B cell (primary cell): ENCODE measurements at regions not wholly inside any gene's neighbourhood (a gene's known extent, or its start where the extent isn't known, plus 50 kb on each side); places are given as distances from the start of the nearest gene placed in this dataset.

Experiments
- ATAC-seq: fragments of 200-7000 bp; cut with Tn5 transposase; one replicate; pipeline ENCODE4 v1.10.0; 2021; ENCODE audit warnings: low read depth, mild to moderate bottlenecking, moderate number of reproducible peaks, moderate library complexity
- CTCF ChIA-PET: fragments of 350-600 bp; sonication (Branson Sonifier 250); formaldehyde crosslinking; loops from one replicate; lab custom pipeline; 2021; ENCODE audit warnings: antibody characterized with exemption, inconsistent platforms; lab: Charles Lee
- POLR2A ChIA-PET: fragments of 350-600 bp; sonication (Branson Sonifier 250); formaldehyde crosslinking; loops from one replicate; lab custom pipeline; 2021; ENCODE audit warnings: antibody characterized with exemption; lab: Charles Lee
- DNase-seq: peaks from one replicate; pipeline ENCODE4 v3.0.0; 2013
- H2AFZ ChIP-seq: 2 replicates; pipeline ENCODE4 v1.6.1; 2012; ENCODE audit warnings: mild to moderate bottlenecking, low read depth, low read length; ENCODE audit not compliant: insufficient read depth, poor library complexity, severe bottlenecking
- H3K27ac ChIP-seq, 2 donors: 1 replicate in 1 of 2; 2 replicates in 1 of 2; pipeline ENCODE4 v1.5.1; 2012 to 2013; ENCODE audit warnings: low read length in 2 of 2, mild to moderate bottlenecking in 2 of 2, moderate library complexity in 1 of 2
- H3K27me3 ChIP-seq, 4 experiments: fragments of 200-600 bp in 1 of 4; sonication (generic) in 1 of 4; replicated peaks in 1 of 4; 1 replicate in 2 of 4; 2 replicates in 2 of 4; pipeline versions ENCODE4 v1.6.1 to v1.7.0; 2013 to 2016; ENCODE audit warnings: low read length in 3 of 4, mild to moderate bottlenecking in 2 of 4, mixed read lengths in 1 of 4, moderate library complexity in 1 of 4; ENCODE audit not compliant: insufficient read depth in 4 of 4, control insufficient read depth in 3 of 4; ENCODE audit errors: control extremely low read depth in 1 of 4
- H3K36me3 ChIP-seq, 2 experiments: replicated peaks in 1 of 2; 1 replicate in 1 of 2; 2 replicates in 1 of 2; pipeline versions ENCODE4 v1.6.1 to v1.7.1; 2013; ENCODE audit warnings: low read length in 1 of 2; ENCODE audit not compliant: insufficient read depth in 2 of 2, control insufficient read depth in 1 of 2; ENCODE audit errors: control extremely low read depth in 1 of 2, extremely low read depth in 1 of 2
- H3K4me1 ChIP-seq, 2 donors: fragments of 200-600 bp in 1 of 2; sonication (generic) in 1 of 2; 1 replicate in 1 of 2; 2 replicates in 1 of 2; pipeline versions ENCODE4 v1.5.1 to v1.6.1; 2013 to 2017; ENCODE audit warnings: low read length in 2 of 2; ENCODE audit not compliant: control insufficient read depth in 2 of 2, insufficient read depth in 2 of 2
- H3K4me2 ChIP-seq: replicated peaks from 2 replicates; pipeline ENCODE3; 2012; ENCODE audit warnings: mild to moderate bottlenecking, low read depth, low read length; ENCODE audit not compliant: poor library complexity, severe bottlenecking
- H3K4me3 ChIP-seq, 5 experiments: fragments of 200-600 bp in 1 of 5; sonication (generic) in 1 of 5; 1 replicate in 3 of 5; 2 replicates in 2 of 5; pipeline versions ENCODE4 v1.5.1 to v1.7.0; 2011 to 2016; ENCODE audit warnings: low read length in 4 of 5, mild to moderate bottlenecking in 4 of 5, low read depth in 2 of 5, control low read depth in 1 of 5, moderate library complexity in 1 of 5; ENCODE audit not compliant: insufficient read depth in 1 of 5; ENCODE audit errors: control extremely low read depth in 1 of 5, extremely low read depth in 1 of 5
- H3K79me2 ChIP-seq: fragments of 200-600 bp; sonication (generic); one replicate; pipeline ENCODE4 v1.6.0; 2016; ENCODE audit warnings: low read length; ENCODE audit not compliant: control insufficient read depth, insufficient read depth
- H3K9ac ChIP-seq: fragments of 200-600 bp; sonication (generic); 2 replicates; pipeline ENCODE4 v1.6.1; 2017; ENCODE audit warnings: mild to moderate bottlenecking, low read length, moderate library complexity
- H3K9me3 ChIP-seq, 3 donors: one replicate each; pipeline versions ENCODE4 v1.6.1 to v1.7.1; 2013; ENCODE audit warnings: low read length in 2 of 3; ENCODE audit not compliant: control insufficient read depth in 2 of 3, insufficient read depth in 1 of 3; ENCODE audit errors: control extremely low read depth in 1 of 3
- H4K20me1 ChIP-seq: 2 replicates; pipeline ENCODE4 v1.6.0; 2012; ENCODE audit warnings: mild to moderate bottlenecking, low read length; ENCODE audit not compliant: insufficient read depth, control insufficient read depth, poor library complexity, severe bottlenecking
- H3K27ac Mint-ChIP-seq: one replicate; pipeline ENCODE4 v1.8.0; 2021; ENCODE audit warnings: mixed read lengths
- H3K27me3 Mint-ChIP-seq: one replicate; pipeline ENCODE4 v1.8.0; 2021; ENCODE audit warnings: mixed read lengths
- H3K4me1 Mint-ChIP-seq: one replicate; pipeline ENCODE4 v1.8.0; 2021; ENCODE audit warnings: mixed read lengths
- H3K4me3 Mint-ChIP-seq: one replicate; pipeline ENCODE4 v1.8.0; 2021; ENCODE audit warnings: mixed read lengths
- H3K9me3 Mint-ChIP-seq: one replicate; pipeline ENCODE4 v1.8.0; 2022; ENCODE audit warnings: mixed read lengths; ENCODE audit not compliant: insufficient read depth
- CTCF ChIP-seq: fragments of 200-600 bp; IDR thresholded peaks from one replicate; pipeline ENCODE4 v1.8.0; 2022; ENCODE audit warnings: antibody characterized with exemption, mild to moderate bottlenecking
- EZH2 ChIP-seq: IDR thresholded peaks from 2 replicates; pipeline ENCODE4 v1.6.1; 2012; ENCODE audit warnings: borderline replicate concordance, low read depth, mild to moderate bottlenecking, moderate library complexity, low read length; ENCODE audit not compliant: insufficient read depth, poor library complexity, severe bottlenecking
- WGBS: methylation state at CpG from one replicate; pipeline ENCODE4 v1.1.5; 2013; ENCODE audit warnings: missing lambda C conversion rate; ENCODE audit not compliant: insufficient coverage; 5-methylcytosine and 5-hydroxymethylcytosine counted together
- intact Hi-C: fragments of 100-400 bp; cut with micrococcal nuclease; formaldehyde crosslinking; loops from one replicate; pipeline ENCODE4 v1.10.0; 2022

GRCh38 chr4:177499537-177499936, 57.3 kb upstream of the AGA start:
- Histone ChIP-seq H3K9me3 (peaks cover 0 to 11% (median 0%) of the 10 kb centered on the region in 3 donors), H3K4me3 (no peak overlapping the region), H3K4me1 (no peaks in the 10 kb centered on the region), H3K4me2 (no peak overlapping the region), H2AFZ (no peak overlapping the region), H3K27me3 (no peaks in the 10 kb centered on the region), H3K36me3 (no peaks in the 10 kb centered on the region), H3K9ac (no peak overlapping the region), H3K79me2 (no peaks in the 10 kb centered on the region), H4K20me1 (no peaks in the 10 kb centered on the region), H3K27ac (no peak overlapping the region)
- Mint-ChIP-seq H3K4me3 (no peak overlapping the region), H3K27ac (no peak overlapping the region), H3K4me1 (no peaks in the 10 kb centered on the region), H3K9me3 (no peaks in the 10 kb centered on the region), H3K27me3 (no peaks in the 10 kb centered on the region)
- DNase-seq (no peak), ATAC-seq (no peak)
- TF ChIP-seq CTCF (no peak), EZH2 (no peak)
- 87% methylated on average over 11 of the region's 14 CpGs for WGBS
- ChIA-PET POLR2A (no interaction called here), CTCF (no interaction called here)
- intact Hi-C loops, result no loop called here

- Histone ChIP-seq H3K27ac (no peak overlapping the region), H3K9ac (no peak overlapping the region), H3K9me3 (peaks cover 0 to 5% (median 0%) of the 10 kb centered on the region in 3 donors), H3K4me2 (no peak overlapping the region), H3K4me1 (no peaks in the 10 kb centered on the region), H2AFZ (no peak overlapping the region), H3K79me2 (no peaks in the 10 kb centered on the region), H3K36me3 (no peaks in the 10 kb centered on the region), H3K4me3 (no peak overlapping the region), H4K20me1 (no peaks in the 10 kb centered on the region), H3K27me3 (no peaks in the 10 kb centered on the region)
- no peak overlapping the region for H3K27ac Mint-ChIP-seq
- intact Hi-C loops, result no loop called here
- no peak for TF ChIP-seq EZH2
- TF ChIP-seq CTCF, result no peak
- ChIA-PET CTCF (no interaction called here), POLR2A (no interaction called here)
- H3K4me3 Mint-ChIP-seq, result no peak overlapping the region
- DNase-seq, result no peak
- WGBS, result 91% methylated on average over 6 of the region's 9 CpGs
- no peak for ATAC-seq
- H3K27me3 Mint-ChIP-seq, result no peaks in the 10 kb centered on the region
- no peaks in the 10 kb centered on the region for H3K4me1 Mint-ChIP-seq
- no peaks in the 10 kb centered on the region for H3K9me3 Mint-ChIP-seq
These were observed 63.0 kb upstream of the AGA start for GRCh38 chr4:177505171-177505615.
